Activated CD4-positive, alpha-beta T cell treated with anti-CD3 and anti-CD28 coated beads for 48 hours (primary cell): ENCODE measurements at regions not wholly inside any gene's neighbourhood (a gene's known extent, or its start where the extent isn't known, plus 50 kb on each side); places are given as distances from the start of the nearest gene placed in this dataset.
"Not testable (repeated sequence)": the region's sequence is repeated elsewhere in the genome, so short reads cannot be mapped to it uniquely, and the experiment has no call there.

Experiments used
- DNase-seq: peaks from one replicate; pipeline ENCODE4 v3.0.0-alpha.2; 2020

GRCh38 chr1:242602001-242602400 is 77.5 kb upstream of the PLD5 start:
- no peak for DNase-seq

GRCh38 chr1:242593756-242594155 is 69.3 kb upstream of the PLD5 start:
- DNase-seq, result not testable (repeated sequence)

- no peak for DNase-seq
These were observed 61.8 kb upstream of the PLD5 start for GRCh38 chr1:242586360-242586680.

- no peak for DNase-seq
These were observed 61.3 kb upstream of the PLD5 start for GRCh38 chr1:242585616-242586359.

GRCh38 chr1:242582669-242583068 is 58.2 kb upstream of the PLD5 start:
- DNase-seq, result no peak

- DNase-seq, result no peak
These were observed 55.2 kb upstream of the PLD5 start for GRCh38 chr1:242579528-242580235.
